Fibroblast of villous mesenchyme (primary cell): ENCODE measurements at regions not wholly inside any gene's neighbourhood (a gene's known extent, or its start where the extent isn't known, plus 50 kb on each side); places are given as distances from the start of the nearest gene placed in this dataset.

Experiments used
- DNase-seq: peaks from one replicate; pipeline ENCODE4 v3.0.0-alpha.2; 2010; ENCODE audit warnings: low read depth
- H3K4me3 ChIP-seq: 2 replicates; pipeline ENCODE4 v1.5.1; 2011; ENCODE audit warnings: low read depth, mild to moderate bottlenecking, low read length
- TF ChIP-seq, protein P1 (sequence below): IDR thresholded peaks from 2 replicates; pipeline ENCODE4 v1.5.1; 2012; ENCODE audit warnings: low read depth, mild to moderate bottlenecking, low read length; ENCODE audit not compliant: insufficient read depth

DNA sequence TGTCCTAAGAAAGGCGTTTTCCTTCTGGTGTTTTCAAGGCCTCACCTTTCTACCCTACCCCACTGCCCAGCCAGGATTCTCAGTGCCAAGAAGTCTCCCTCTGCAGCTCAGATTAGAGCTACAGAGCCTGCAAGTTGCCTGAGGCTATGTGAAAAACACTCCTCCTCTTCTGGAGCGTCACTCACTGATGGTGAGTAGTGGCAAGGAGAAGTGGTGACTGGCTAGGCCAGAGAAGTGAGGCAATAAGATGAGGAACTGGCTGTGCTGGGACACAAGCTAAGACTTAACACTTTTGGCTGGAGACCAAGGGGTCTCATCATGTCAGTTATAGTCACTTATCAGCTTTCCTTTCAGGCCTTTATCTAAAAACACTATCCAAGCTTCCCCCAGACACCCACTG is 86.7 kb upstream of the PRKAR2B start:
- no peak overlapping the region for H3K4me3 ChIP-seq
- TF ChIP-seq, protein P1, sequence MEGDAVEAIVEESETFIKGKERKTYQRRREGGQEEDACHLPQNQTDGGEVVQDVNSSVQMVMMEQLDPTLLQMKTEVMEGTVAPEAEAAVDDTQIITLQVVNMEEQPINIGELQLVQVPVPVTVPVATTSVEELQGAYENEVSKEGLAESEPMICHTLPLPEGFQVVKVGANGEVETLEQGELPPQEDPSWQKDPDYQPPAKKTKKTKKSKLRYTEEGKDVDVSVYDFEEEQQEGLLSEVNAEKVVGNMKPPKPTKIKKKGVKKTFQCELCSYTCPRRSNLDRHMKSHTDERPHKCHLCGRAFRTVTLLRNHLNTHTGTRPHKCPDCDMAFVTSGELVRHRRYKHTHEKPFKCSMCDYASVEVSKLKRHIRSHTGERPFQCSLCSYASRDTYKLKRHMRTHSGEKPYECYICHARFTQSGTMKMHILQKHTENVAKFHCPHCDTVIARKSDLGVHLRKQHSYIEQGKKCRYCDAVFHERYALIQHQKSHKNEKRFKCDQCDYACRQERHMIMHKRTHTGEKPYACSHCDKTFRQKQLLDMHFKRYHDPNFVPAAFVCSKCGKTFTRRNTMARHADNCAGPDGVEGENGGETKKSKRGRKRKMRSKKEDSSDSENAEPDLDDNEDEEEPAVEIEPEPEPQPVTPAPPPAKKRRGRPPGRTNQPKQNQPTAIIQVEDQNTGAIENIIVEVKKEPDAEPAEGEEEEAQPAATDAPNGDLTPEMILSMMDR: no peak
- DNase-seq: no peak

DNA sequence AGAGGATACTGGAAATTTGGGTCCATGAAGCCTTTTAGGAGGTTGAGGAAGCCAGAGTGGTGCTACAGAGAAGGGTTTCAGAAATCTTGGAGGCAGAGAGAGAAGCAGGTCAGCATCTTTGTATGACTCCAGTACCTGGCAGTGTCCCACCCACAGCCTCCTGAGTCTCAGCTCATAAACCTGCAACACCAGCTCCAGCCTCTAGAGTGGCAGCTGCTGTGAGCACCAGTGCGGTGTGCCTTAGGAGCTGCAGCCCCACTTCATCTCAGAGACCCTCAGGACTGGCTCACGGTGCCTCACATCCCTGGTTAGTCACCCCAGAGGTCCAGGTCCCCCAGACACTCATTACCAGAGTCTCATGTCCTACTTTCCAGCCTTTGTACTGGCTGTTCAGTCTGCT is 84.8 kb upstream of the PRKAR2B start:
- no peak for DNase-seq
- H3K4me3 ChIP-seq: no peak overlapping the region
- TF ChIP-seq, protein P1: peak; percentile 24

DNA sequence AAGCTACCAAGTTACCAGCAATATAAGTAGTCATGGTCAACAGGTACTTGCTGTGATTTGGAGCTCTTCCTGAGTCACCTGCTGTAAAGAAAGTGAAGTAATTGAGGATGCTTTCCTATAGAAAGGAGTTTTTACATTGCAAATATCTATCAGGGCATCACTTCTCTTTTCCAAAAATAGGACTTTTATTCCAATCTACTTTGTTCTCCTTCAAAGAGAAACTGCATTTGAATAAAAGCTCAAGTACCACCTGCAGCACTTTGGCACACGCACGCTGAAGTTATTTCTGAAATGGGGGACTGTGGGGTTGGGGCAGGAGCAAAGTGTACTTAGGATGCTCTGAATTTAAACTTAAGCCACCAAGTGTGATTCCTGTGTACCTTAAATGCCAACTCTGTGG is 81.8 kb upstream of the PRKAR2B start:
- H3K4me3 ChIP-seq: no peak overlapping the region
- DNase-seq: no peak
- TF ChIP-seq, protein P1: no peak

DNA sequence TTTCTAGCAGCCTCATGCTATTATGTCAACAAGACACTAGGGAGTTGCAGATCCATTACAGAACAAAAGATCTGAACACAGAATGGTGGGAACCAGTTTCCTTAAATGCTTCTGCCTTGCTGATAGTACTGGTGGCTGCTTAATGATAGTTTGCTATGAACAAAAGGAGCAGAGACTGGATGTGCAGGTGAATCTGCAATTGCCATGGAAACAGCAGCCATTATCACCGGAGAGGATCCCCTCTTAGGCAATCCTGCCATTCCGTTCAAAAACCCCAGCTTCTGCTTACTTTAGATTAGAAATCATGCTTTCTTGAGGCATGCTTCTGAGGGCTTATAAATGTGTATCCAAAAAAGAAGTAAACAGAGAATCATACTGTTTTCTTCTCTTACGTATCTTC is 80.0 kb upstream of the PRKAR2B start:
- TF ChIP-seq, protein P1: no peak
- no peak for DNase-seq
- no peak overlapping the region for H3K4me3 ChIP-seq

DNA sequence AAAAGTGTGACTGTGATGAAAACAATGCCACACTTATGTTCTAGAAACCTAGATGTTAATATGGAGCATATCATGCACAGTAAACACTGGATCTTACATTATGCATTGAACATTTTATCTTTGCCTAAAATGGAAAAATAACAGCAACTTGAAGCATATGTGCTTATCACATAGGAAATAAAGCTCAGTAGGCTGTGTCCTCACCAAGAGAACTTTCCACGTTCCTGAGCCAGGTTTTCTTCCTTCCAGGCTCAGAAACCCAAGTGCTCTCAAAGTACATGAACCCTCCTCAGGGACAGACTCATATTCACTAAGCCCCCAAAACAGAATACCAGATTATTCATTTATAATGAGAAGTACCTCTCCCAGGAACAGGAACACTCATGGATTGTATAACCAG is 79.4 kb upstream of the PRKAR2B start:
- TF ChIP-seq, protein P1: no peak
- H3K4me3 ChIP-seq: no peak overlapping the region
- DNase-seq: no peak

DNA sequence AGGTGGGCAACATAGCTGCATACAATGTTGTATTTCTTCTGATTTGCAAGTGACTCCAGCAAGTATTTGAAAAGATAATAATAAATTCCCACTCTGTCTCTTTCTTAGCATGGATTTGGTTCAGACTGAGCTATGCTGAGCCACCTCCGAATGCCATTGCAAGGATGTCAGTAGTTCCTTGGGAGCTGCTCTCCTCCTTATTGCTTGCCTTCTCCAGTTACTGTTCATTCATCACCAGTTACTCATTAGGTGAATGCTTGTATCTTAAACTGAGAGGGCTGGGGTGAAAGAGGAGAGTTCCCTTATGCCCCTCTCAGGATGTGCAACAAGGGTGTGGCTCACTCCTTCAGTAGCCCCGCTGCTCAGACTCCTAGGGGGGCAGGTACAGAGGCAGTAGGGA is 78.4 kb upstream of the PRKAR2B start:
- DNase-seq: no peak
- TF ChIP-seq, protein P1: no peak
- H3K4me3 ChIP-seq: no peak overlapping the region

DNA sequence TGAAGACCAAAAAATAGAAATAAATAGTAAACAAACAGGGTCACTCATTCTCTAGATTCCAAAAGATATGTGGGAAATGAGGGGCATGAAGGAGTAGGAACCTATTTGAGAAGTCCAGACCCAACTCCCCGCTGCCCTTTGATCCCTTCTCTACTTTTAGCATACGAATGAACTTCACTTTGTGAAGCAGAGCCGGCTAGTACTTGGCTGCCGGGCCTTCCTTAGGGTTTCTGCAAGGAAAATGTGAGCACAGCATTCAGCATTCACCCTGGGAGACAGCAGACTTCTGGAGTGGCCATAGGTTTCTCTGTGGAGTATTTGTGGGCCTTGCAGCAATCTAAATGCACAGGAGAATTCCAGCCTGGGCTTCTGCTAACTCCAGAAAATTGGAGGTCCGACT is 76.3 kb upstream of the PRKAR2B start:
- TF ChIP-seq, protein P1: no peak
- no peak for DNase-seq
- no peak overlapping the region for H3K4me3 ChIP-seq
